Ovary (tissue), 7 donors: ENCODE measurements at regions not wholly inside any gene's neighbourhood (a gene's known extent, or its start where the extent isn't known, plus 50 kb on each side); places are given as distances from the start of the nearest gene placed in this dataset.

Source experiments
- DNase-seq, 5 donors: peaks; one replicate each; pipeline ENCODE4 v3.0.0-alpha.2; 2019 to 2020
- H3K27ac ChIP-seq, 2 donors: fragments of 200-600 bp; one replicate each; pipeline versions ENCODE4 v1.5.1 to v1.8.0; 2019 to 2022
- H3K27me3 ChIP-seq: fragments of 200-600 bp; one replicate; pipeline ENCODE4 v1.8.0; 2022
- H3K36me3 ChIP-seq: fragments of 200-600 bp; sonication (generic); one replicate; pipeline ENCODE4 v1.5.1; 2019
- H3K4me1 ChIP-seq: one replicate; pipeline ENCODE4 v1.8.1; 2013; ENCODE audit warnings: mild to moderate bottlenecking, moderate library complexity; ENCODE audit not compliant: insufficient read depth
- H3K4me3 ChIP-seq: fragments of 200-600 bp; sonication (generic); one replicate; pipeline ENCODE4 v1.5.1; 2017
- H3K9me3 ChIP-seq, 2 donors: fragments of 200-600 bp in 1 of 2; sonication (generic) in 1 of 2; one replicate each; pipeline versions ENCODE4 v1.5.1 to v1.8.1; 2013 to 2019; ENCODE audit warnings: mild to moderate bottlenecking in 1 of 2, moderate library complexity in 1 of 2
- EP300 ChIP-seq: sonication (generic); formaldehyde crosslinking; IDR thresholded peaks from one replicate; pipeline ENCODE4 v1.6.1; 2017; ENCODE audit warnings: antibody characterized with exemption
- POLR2A ChIP-seq: fragments of 450-650 bp; IDR thresholded peaks from one replicate; pipeline ENCODE4 v1.6.1; 2017; ENCODE audit warnings: antibody characterized with exemption, mild to moderate bottlenecking, moderate library complexity
- WGBS, 3 donors: extraction: QIAGEN DNeasy Blood & Tissue Kit in 1 of 3; methylation state at CpG; one replicate each; pipeline versions ENCODE4 v1.1.5 to v1.1.7; 2013 to 2017; 5-methylcytosine and 5-hydroxymethylcytosine counted together
- intact Hi-C, 4 donors: fragments of 100-400 bp; cut with DNase I; formaldehyde crosslinking; loops; one replicate each; pipeline versions ENCODE4 v1.11.0 to v1.15.1; 2022 to 2023
- TF ChIP-seq, protein P1 (sequence below), 3 donors: fragments of 450-650 bp in 2 of 3; fragments of 200-600 bp in 1 of 3; IDR thresholded peaks; one replicate each; pipeline versions ENCODE4 v1.5.1 to v1.8.0; 2016 to 2022; ENCODE audit warnings: antibody characterized with exemption in 3 of 3, mild to moderate bottlenecking in 1 of 3
- donor health status: DM: no; HTN: no; CAD: no; lungs with moderate emphysema.
- donor health status: DM: no; HTN: no; CAD: no.
- donor health status: Bipolar disorder and iron deficiency.
- donor health status: DM: no; HTN: no; CAD: no.
- donor health status: DM: yes; HTN: yes; CAD: no.

- no peak for TF ChIP-seq POLR2A
- TF ChIP-seq EP300: no peak
- TF ChIP-seq, protein P1, sequence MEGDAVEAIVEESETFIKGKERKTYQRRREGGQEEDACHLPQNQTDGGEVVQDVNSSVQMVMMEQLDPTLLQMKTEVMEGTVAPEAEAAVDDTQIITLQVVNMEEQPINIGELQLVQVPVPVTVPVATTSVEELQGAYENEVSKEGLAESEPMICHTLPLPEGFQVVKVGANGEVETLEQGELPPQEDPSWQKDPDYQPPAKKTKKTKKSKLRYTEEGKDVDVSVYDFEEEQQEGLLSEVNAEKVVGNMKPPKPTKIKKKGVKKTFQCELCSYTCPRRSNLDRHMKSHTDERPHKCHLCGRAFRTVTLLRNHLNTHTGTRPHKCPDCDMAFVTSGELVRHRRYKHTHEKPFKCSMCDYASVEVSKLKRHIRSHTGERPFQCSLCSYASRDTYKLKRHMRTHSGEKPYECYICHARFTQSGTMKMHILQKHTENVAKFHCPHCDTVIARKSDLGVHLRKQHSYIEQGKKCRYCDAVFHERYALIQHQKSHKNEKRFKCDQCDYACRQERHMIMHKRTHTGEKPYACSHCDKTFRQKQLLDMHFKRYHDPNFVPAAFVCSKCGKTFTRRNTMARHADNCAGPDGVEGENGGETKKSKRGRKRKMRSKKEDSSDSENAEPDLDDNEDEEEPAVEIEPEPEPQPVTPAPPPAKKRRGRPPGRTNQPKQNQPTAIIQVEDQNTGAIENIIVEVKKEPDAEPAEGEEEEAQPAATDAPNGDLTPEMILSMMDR (IDR thresholded peaks at IDR 0.05): no peak
- no peak for DNase-seq
- WGBS, 3 donors: 93 to 98% (median 94%) methylated on average over 3 of the region's 3 CpGs
- H3K4me3 ChIP-seq: no peak overlapping the region
- no peaks in the 10 kb centered on the region for H3K36me3 ChIP-seq
- H3K27ac ChIP-seq: no peak overlapping the region
- no peaks in the 10 kb centered on the region for H3K4me1 ChIP-seq
- no peaks in the 10 kb centered on the region for H3K27me3 ChIP-seq
- intact Hi-C loops: no loop called here
- no peaks in the 10 kb centered on the region for H3K9me3 ChIP-seq
Measured at GRCh38 chr16:86355951-86356350, 154.4 kb upstream of the FOXF1 start.

DNA sequence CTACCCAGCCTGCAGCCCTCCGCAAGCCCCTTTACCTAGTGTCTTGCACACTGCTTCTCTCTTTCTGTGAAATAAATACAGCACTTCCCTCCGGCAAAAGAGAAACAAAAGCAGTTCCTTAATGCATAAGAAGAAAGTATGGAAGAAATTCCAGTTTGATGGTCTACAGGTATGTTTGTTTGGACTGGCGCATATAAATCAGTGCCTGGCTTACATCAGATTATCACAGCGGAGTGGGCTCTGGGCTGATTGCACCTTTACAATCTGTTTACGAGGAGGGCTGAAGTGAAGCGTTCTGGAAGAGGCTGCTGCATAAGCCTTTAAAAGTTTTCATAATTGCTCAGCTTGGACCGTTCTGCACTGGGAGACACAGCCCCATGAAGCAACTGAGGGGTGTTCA lies 153.5 kb upstream of the FOXF1 start:
- Histone ChIP-seq H3K27ac (no peak overlapping the region), H3K27me3 (no peaks in the 10 kb centered on the region), H3K4me3 (no peak overlapping the region), H3K4me1 (no peaks in the 10 kb centered on the region), H3K36me3 (no peaks in the 10 kb centered on the region), H3K9me3 (no peaks in the 10 kb centered on the region)
- no peak for DNase-seq
- intact Hi-C loops: no loop called here
- TF ChIP-seq POLR2A: no peak
- no peak for TF ChIP-seq EP300
- TF ChIP-seq, protein P1 (IDR thresholded peaks at IDR 0.05): no peak
- 61 to 64% (median 62%) methylated on average over 7 of the region's 7 CpGs for WGBS, 3 donors

DNA sequence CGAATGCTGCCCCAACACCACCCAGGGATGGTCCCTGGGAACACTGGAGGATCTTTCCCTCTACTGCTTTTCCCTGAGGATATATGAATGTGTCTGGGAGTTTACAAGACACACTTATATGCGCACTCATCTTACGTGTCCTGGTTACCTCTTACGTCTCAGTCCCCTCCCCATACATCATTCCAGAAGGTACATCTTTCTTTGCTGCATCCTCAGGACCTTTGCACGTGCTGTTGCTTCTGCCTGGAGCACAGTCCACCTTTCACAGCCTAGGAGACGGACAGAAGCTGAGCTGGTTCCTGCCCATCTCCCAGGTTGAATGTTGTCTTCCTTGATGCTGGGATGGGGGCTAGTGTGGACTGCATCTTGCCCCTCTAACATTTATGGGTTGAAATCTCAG lies 153.0 kb upstream of the FOXF1 start:
- TF ChIP-seq, protein P1 (IDR thresholded peaks at IDR 0.05): no peak
- TF ChIP-seq EP300: no peak
- TF ChIP-seq POLR2A: no peak
- H3K27me3 ChIP-seq: no peaks in the 10 kb centered on the region
- 84 to 89% (median 84%) methylated on average over 6 of the region's 6 CpGs for WGBS, 3 donors

DNA sequence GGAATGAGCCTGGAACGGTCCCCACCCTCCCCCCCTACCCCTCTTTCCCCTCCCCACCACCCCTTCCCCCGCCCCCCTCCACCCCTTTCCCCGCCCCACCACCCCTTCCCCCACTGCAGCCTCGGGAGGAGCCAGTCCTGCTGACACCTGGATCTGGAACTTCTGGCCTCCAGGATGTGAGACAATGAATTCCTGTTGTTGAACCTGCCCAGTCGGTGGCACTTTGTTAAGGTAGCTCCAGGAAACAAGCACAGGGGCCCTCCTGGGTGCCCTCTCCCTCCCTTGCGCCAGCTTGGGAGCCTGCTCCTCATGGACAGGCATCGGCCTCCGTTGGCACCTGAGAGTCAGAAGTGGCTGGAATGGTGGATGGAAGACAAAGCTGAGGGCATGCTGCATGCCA lies 152.4 kb upstream of the FOXF1 start:
- no peak overlapping the region for H3K4me3 ChIP-seq
- no peak overlapping the region for H3K27ac ChIP-seq
- 44 to 54% (median 44%) methylated on average over 6 to 8 of the region's 8 CpGs for WGBS, 3 donors
- DNase-seq: no peak
- intact Hi-C loops: no loop called here
- H3K36me3 ChIP-seq: no peaks in the 10 kb centered on the region
- H3K4me1 ChIP-seq: no peaks in the 10 kb centered on the region
- H3K27me3 ChIP-seq: no peaks in the 10 kb centered on the region
- H3K9me3 ChIP-seq: no peaks in the 10 kb centered on the region
- TF ChIP-seq EP300: no peak
- TF ChIP-seq, protein P1 (IDR thresholded peaks at IDR 0.05): no peak
- no peak for TF ChIP-seq POLR2A

More for the DNA sequence above, 153.0 kb upstream of the FOXF1 start:
- Histone ChIP-seq H3K36me3 (no peaks in the 10 kb centered on the region), H3K4me1 (no peaks in the 10 kb centered on the region), H3K4me3 (no peak overlapping the region), H3K9me3 (no peaks in the 10 kb centered on the region), H3K27ac (no peak overlapping the region)
- DNase-seq: no peak
- intact Hi-C loops: no loop called here

- H3K27ac ChIP-seq: no peak overlapping the region
- H3K9me3 ChIP-seq: no peaks in the 10 kb centered on the region
- H3K27me3 ChIP-seq: no peaks in the 10 kb centered on the region
- H3K4me3 ChIP-seq: no peak overlapping the region
- no peak for DNase-seq
- intact Hi-C loops: no loop called here
- no peaks in the 10 kb centered on the region for H3K36me3 ChIP-seq
- WGBS, 3 donors: 54 to 65% (median 59%) methylated on average over 5 of the region's 5 CpGs
- no peak for TF ChIP-seq EP300
- TF ChIP-seq POLR2A: no peak
- TF ChIP-seq, protein P1 (IDR thresholded peaks at IDR 0.05): no peak
- H3K4me1 ChIP-seq: no peaks in the 10 kb centered on the region
Measured at GRCh38 chr16:86359571-86359970, 150.8 kb upstream of the FOXF1 start.
